ENCODE measurements at regions not wholly inside any gene's neighbourhood (a gene's known extent, or its start where the extent isn't known, plus 50 kb on each side); places are given as distances from the start of the nearest gene placed in this dataset.
"Not testable (repeated sequence)": the region's sequence is repeated elsewhere in the genome, so short reads cannot be mapped to it uniquely, and the experiment has no call there.

DNA sequence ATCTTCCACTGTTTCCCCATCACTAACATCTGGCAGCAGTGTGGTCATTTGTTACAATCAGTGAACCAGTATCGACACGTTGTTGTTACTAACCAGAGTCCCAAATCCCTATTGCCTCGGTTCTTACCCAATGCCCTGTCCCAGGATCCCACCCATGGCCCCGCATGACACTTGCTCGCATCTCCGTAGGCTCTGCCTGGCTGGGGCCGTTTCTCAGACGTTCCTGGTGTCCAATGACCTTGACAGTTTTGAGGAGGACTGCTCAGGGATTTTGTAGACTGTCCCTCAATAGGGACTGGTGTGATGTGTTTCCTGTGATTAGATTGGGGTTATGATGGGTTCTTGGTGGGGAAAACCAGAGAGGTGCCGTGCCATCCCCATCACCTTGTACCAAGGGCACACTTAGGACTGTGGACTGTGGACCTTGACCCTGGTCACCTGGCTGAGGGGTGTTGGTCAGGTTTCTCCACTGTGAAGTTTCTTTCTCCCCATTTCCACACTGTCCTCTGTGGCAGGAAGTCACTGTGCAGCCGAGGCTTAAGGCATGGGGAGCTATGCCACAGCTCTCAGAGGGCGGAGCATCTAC is 108.4 kb downstream of the ADRA2C start:
- no peaks in the 10 kb centered on the region for H3K9me3 ChIP-seq (ENCODE audit: low read length)
- no peaks in the 10 kb centered on the region for H3K4me1 ChIP-seq (ENCODE audit: insufficient read depth, low read length, poor library complexity, severe bottlenecking)
- BruUV-seq (replicated peaks): no TSS peak
- H3K4me3 ChIP-seq (ENCODE audit: low read depth, low read length, poor library complexity, severe bottlenecking): no peak overlapping the region
- no peaks in the 10 kb centered on the region for H3K36me3 ChIP-seq (ENCODE audit: insufficient read depth, low read length)
- no peaks in the 10 kb centered on the region for H3K79me2 ChIP-seq (ENCODE audit: insufficient read depth, low read depth, low read length)
- no peak overlapping the region for H3K27ac ChIP-seq (ENCODE audit: low read depth, low read length, poor library complexity, severe bottlenecking)
- ChIA-PET POLR2A (no interaction called here), CTCF (ENCODE audit: unreplicated experiment) (no interaction called here)
- no peaks in the 10 kb centered on the region for H4K20me1 ChIP-seq (ENCODE audit: insufficient read depth, low read length)
- H2AFZ ChIP-seq (ENCODE audit: low read length): no peak overlapping the region
- intact Hi-C loops (cut with micrococcal nuclease; ENCODE audit: unreplicated experiment): no loop called here
- no peak for TF ChIP-seq EZH2phosphoT487 (IDR thresholded peaks at IDR 0.05; ENCODE audit: borderline replicate concordance, low read depth, low read length)
- TF ChIP-seq, protein P1, sequence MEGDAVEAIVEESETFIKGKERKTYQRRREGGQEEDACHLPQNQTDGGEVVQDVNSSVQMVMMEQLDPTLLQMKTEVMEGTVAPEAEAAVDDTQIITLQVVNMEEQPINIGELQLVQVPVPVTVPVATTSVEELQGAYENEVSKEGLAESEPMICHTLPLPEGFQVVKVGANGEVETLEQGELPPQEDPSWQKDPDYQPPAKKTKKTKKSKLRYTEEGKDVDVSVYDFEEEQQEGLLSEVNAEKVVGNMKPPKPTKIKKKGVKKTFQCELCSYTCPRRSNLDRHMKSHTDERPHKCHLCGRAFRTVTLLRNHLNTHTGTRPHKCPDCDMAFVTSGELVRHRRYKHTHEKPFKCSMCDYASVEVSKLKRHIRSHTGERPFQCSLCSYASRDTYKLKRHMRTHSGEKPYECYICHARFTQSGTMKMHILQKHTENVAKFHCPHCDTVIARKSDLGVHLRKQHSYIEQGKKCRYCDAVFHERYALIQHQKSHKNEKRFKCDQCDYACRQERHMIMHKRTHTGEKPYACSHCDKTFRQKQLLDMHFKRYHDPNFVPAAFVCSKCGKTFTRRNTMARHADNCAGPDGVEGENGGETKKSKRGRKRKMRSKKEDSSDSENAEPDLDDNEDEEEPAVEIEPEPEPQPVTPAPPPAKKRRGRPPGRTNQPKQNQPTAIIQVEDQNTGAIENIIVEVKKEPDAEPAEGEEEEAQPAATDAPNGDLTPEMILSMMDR (conservative IDR thresholded peaks at IDR 0.05; ENCODE audit: low read length): no peak
- DNase-seq (ENCODE audit: low spot score): no peak
- no peaks in the 10 kb centered on the region for H3K9me2 ChIP-seq (ENCODE audit: insufficient read depth, low read length)
- H3K4me2 ChIP-seq (ENCODE audit: low read length): no peak overlapping the region

DNA sequence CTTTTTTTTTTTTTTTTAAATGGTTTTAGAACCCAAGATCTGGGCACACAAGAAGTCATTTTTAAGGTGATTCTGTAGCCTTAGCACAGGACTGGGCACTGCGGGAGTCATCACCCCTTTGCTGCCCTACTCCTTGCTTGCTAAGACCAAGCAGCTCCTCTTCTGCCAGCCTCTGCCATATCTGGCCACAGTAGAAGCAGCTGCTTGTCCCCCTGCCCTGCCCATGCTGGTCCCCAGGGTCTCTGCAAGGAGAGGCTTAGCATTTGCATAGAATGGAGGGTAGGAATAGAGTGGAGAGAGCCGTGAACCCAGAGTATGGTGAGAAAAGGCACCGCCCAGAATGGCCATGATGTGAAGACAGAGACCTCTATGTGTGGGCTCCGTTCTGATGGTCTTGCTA is 109.3 kb downstream of the ADRA2C start:
- Histone ChIP-seq H3K27ac (ENCODE audit: low read depth, low read length, poor library complexity, severe bottlenecking) (no peak overlapping the region), H4K20me1 (ENCODE audit: insufficient read depth, low read length) (no peaks in the 10 kb centered on the region), H3K9me3 (ENCODE audit: low read length) (no peaks in the 10 kb centered on the region), H2AFZ (ENCODE audit: low read length) (no peak overlapping the region), H3K9me2 (ENCODE audit: insufficient read depth, low read length) (no peaks in the 10 kb centered on the region), H3K4me1 (ENCODE audit: insufficient read depth, low read length, poor library complexity, severe bottlenecking) (no peaks in the 10 kb centered on the region), H3K4me3 (ENCODE audit: low read depth, low read length, poor library complexity, severe bottlenecking) (no peak overlapping the region), H3K4me2 (ENCODE audit: low read length) (no peak overlapping the region), H3K36me3 (ENCODE audit: insufficient read depth, low read length) (no peaks in the 10 kb centered on the region), H3K79me2 (ENCODE audit: insufficient read depth, low read depth, low read length) (no peaks in the 10 kb centered on the region)
- no TSS peak for BruUV-seq (replicated peaks)
- POLR2A ChIA-PET: no interaction called here
- TF ChIP-seq, protein P1 (conservative IDR thresholded peaks at IDR 0.05; ENCODE audit: low read length): no peak
- TF ChIP-seq EZH2phosphoT487 (IDR thresholded peaks at IDR 0.05; ENCODE audit: borderline replicate concordance, low read depth, low read length): no peak
- intact Hi-C loops (cut with micrococcal nuclease; ENCODE audit: unreplicated experiment): no loop called here
- CTCF ChIA-PET (ENCODE audit: unreplicated experiment): no interaction called here
- no peak for DNase-seq (ENCODE audit: low spot score)

- POLR2A ChIA-PET; H2AFZ ChIP-seq (ENCODE audit: low read length); H3K4me3 ChIP-seq (ENCODE audit: low read depth, low read length, poor library complexity, severe bottlenecking); H3K27ac ChIP-seq (ENCODE audit: low read depth, low read length, poor library complexity, severe bottlenecking); H3K4me1 ChIP-seq (ENCODE audit: insufficient read depth, low read length, poor library complexity, severe bottlenecking); H3K4me2 ChIP-seq (ENCODE audit: low read length); intact Hi-C loops (cut with micrococcal nuclease; ENCODE audit: unreplicated experiment); BruUV-seq (replicated peaks); H3K9me2 ChIP-seq (ENCODE audit: insufficient read depth, low read length); CTCF ChIA-PET (ENCODE audit: unreplicated experiment); H3K9me3 ChIP-seq (ENCODE audit: low read length); H3K36me3 ChIP-seq (ENCODE audit: insufficient read depth, low read length); H3K79me2 ChIP-seq (ENCODE audit: insufficient read depth, low read depth, low read length); H4K20me1 ChIP-seq (ENCODE audit: insufficient read depth, low read length); DNase-seq (ENCODE audit: low spot score): not testable (repeated sequence)
Observed at GRCh38 chr4:3876057-3876845, 110.1 kb downstream of the ADRA2C start.

All from OCI-LY7 (cell line).